Fibroblast of upper back skin (primary cell): ENCODE measurements at regions not wholly inside any gene's neighbourhood (a gene's known extent, or its start where the extent isn't known, plus 50 kb on each side); places are given as distances from the start of the nearest gene placed in this dataset.

Source experiments
- DNase-seq: peaks from one replicate; pipeline ENCODE4 v3.0.0-alpha.2; 2013

- no peak for DNase-seq
Observed at GRCh38 chrX:150308041-150308440, 55.1 kb upstream of the MAMLD1 start.

DNA sequence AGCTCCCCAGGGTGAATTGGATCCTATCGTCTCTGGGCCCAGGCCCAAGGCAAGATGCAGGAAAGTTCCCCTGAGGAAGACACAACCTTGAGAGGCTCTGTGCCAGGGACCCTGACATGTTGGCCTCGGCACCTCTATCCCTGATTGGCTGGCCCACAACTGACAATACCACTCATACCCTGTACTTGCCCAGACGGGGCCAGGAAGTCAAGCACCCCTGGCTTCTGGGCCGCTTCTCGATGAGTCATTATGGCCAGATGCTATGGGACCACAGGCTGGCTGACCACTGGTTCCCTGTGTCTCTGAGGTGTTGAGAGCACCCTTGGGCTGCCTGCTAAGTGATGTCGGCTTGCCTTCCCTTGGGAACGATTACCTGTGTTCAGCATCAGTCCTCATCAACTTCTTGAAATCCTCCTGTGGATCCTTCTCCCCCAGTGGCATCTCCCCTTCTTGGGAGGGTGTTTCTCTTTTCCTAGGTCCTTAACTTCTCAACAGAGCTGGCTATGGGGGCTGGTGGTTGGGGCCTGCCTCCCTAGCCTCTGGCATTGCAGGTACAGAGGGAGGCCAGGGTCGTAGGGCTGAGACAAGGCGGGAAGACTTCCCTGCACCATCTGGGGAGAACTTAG is 54.5 kb upstream of the MAMLD1 start:
- DNase-seq = no peak

DNA sequence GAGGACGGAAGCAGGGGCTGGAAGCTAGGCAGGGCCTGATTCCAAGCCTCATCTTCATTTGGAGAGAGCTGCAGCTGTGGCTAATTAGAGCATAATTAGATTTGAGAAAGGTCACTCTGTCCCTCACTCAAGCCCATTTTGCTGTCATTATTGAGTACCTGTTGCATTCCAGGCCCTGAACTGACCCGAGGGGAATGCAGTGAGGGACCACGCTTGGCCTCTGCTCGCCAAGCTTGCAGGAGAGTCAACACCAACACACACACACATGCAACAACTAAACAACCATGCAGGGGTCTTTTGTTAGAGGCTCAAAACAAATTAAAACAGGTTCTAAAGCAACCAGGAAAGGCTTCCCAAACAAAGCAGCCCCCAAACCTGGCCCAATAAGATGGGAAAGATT is 52.7 kb upstream of the MAMLD1 start:
- DNase-seq = no peak

DNA sequence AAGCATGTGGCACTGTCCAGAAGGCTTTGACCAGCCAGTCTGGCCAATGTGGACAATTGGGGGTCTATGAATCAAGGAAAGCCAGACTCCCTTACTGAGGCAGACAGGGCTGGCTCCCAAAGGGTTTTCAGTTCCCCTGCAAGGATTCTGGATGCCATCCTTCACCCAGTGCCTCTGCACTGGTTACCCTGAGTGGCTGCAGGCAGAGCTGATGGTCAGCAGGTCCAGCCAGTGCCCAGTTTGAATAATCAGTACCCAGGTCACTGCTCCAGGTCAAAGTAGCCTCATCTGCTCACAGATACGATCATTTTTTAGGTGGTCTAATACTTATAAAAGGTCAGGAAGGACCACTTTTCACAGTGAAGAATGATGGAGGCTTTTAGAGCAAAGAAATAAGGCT is 52.2 kb upstream of the MAMLD1 start:
- DNase-seq = no peak

DNA sequence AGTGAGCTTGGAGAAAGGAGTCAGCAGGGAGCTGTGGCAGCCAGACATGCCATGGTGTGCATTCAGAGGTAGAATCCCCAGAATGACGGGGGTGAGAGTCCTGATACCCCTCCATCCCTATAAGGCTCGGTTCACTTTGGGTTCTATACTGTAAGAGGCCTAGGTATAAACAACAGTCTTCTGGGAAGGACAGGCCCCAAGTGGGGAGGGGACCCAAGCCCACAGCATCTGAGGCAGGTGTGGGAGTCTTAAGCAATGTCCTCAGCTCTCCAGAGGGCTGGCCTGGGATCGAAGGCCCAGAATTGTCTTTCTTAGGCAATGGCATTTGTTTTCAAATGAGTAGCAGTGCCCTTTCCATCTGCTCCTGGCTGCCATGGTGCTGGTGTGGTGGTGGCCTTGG is 50.2 kb upstream of the MAMLD1 start:
- no peak for DNase-seq
